ENCODE measurements at regions not wholly inside any gene's neighbourhood (a gene's known extent, or its start where the extent isn't known, plus 50 kb on each side); places are given as distances from the start of the nearest gene placed in this dataset.

DNA sequence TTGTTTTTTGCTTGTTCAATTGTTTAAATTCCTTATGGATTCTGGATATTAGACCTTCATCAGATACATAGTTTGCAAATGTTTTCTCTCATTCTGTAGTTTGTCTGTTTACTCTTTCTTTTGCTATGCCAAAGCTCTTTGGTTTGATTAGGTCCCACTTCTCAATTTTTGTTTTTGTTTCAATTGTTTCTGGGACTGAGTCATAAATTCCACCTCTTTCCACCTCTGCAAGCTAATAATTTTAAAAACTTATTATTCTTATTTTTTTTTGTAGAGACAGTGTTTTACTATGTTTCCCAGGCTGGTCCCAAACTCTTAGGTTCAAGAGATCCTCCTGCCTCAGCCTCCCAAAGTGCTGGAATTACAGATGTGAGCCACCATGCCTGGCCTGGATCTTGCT, 226.8 kb upstream of the GPRIN3 start:
- Histone ChIP-seq H3K36me3 (ENCODE audit: control insufficient read depth in 2 of 2, insufficient read depth in 2 of 2, low read length in 1 of 2) (no peaks in the 10 kb centered on the region), H3K27me3 (replicated peaks in 1 of 2; ENCODE audit: control insufficient read depth in 2 of 2, insufficient read depth in 2 of 2, low read length in 1 of 2) (no peaks in the 10 kb centered on the region), H3K4me1 (ENCODE audit: control insufficient read depth, insufficient read depth, low read length) (no peaks in the 10 kb centered on the region), H4K20me1 (ENCODE audit: control insufficient read depth, insufficient read depth) (no peaks in the 10 kb centered on the region), H3K4me2 (ENCODE audit: control insufficient read depth, insufficient read depth) (no peak overlapping the region), H3K4me3 (no peak overlapping the region), H3K27ac (ENCODE audit: control insufficient read depth, insufficient read depth) (no peak overlapping the region), H2AFZ (ENCODE audit: control insufficient read depth, low read depth, low read length) (no peak overlapping the region), H3K79me2 (ENCODE audit: control insufficient read depth, insufficient read depth, low read length) (no peaks in the 10 kb centered on the region), H3K9me3 (replicated peaks; ENCODE audit: control insufficient read depth, insufficient read depth, low read length) (no peaks in the 10 kb centered on the region), H3K9ac (ENCODE audit: control insufficient read depth, insufficient read depth, low read length) (no peak overlapping the region)
- no TSS peak for BruUV-seq (replicated peaks)
- ChIA-PET RAD21 (ENCODE audit: unreplicated experiment) (no interaction called here), POLR2A (no interaction called here), SMC1A (ENCODE audit: uncharacterized antibody, unreplicated experiment) (no interaction called here), CTCF (no interaction called here)
- TF ChIP-seq TAF1 (IDR thresholded peaks at IDR 0.05; ENCODE audit: borderline replicate concordance, low read depth, low read length) (no peak), SUPT20H (IDR thresholded peaks at IDR 0.05; ENCODE audit: borderline replicate concordance, control insufficient read depth, low read depth, low read length) (no peak), ESRRA (IDR thresholded peaks at IDR 0.05; ENCODE audit: low read length) (no peak), ZNF274 (IDR thresholded peaks at IDR 0.05; ENCODE audit: insufficient read depth, insufficient read length) (no peak), CBX3 (IDR thresholded peaks at IDR 0.05; ENCODE audit: borderline replicate concordance, low read depth) (no peak), IKZF1 (conservative IDR thresholded peaks at IDR 0.05) (no peak), MEF2A (IDR thresholded peaks at IDR 0.05; ENCODE audit: insufficient read depth, low read depth, low read length) (no peak), TBL1XR1 (IDR thresholded peaks at IDR 0.05; ENCODE audit: low read depth, low read length) (no peak), MYB (IDR thresholded peaks at IDR 0.05; ENCODE audit: borderline replicate concordance, low read depth, low read length) (no peak), NFYB (IDR thresholded peaks at IDR 0.05; ENCODE audit: insufficient read depth, low read depth, low read length) (no peak), EGR1 (IDR thresholded peaks at IDR 0.05; ENCODE audit: borderline replicate concordance in 1 of 2, low read depth in 2 of 2, low read length in 2 of 2) (no peak)
- TF ChIP-seq, protein P1, sequence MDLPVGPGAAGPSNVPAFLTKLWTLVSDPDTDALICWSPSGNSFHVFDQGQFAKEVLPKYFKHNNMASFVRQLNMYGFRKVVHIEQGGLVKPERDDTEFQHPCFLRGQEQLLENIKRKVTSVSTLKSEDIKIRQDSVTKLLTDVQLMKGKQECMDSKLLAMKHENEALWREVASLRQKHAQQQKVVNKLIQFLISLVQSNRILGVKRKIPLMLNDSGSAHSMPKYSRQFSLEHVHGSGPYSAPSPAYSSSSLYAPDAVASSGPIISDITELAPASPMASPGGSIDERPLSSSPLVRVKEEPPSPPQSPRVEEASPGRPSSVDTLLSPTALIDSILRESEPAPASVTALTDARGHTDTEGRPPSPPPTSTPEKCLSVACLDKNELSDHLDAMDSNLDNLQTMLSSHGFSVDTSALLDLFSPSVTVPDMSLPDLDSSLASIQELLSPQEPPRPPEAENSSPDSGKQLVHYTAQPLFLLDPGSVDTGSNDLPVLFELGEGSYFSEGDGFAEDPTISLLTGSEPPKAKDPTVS (IDR thresholded peaks at IDR 0.05; ENCODE audit: low read depth, low read length): no peak
- no peak for FAIRE-seq
- in situ Hi-C loops (cut with MboI): no loop called here
- ATAC-seq: no peak
- DNase-seq (ENCODE audit: low read depth, low spot score): no peak
- intact Hi-C loops (cut with micrococcal nuclease; ENCODE audit: unreplicated experiment): no loop called here
